Trophoblast cell (in vitro differentiated cells and primary cell): ENCODE measurements at regions not wholly inside any gene's neighbourhood (a gene's known extent, or its start where the extent isn't known, plus 50 kb on each side); places are given as distances from the start of the nearest gene placed in this dataset.

Experiments used
- DNase-seq, 2 donors: peaks; one replicate each; pipeline ENCODE4 v3.0.0-alpha.2; 2016
- H2AFZ ChIP-seq: 2 replicates; pipeline ENCODE4 v1.6.1; 2013; ENCODE audit warnings: low read length, moderate library complexity, mild to moderate bottlenecking; ENCODE audit not compliant: insufficient read depth, poor library complexity
- H2AK5ac ChIP-seq: 2 replicates; pipeline ENCODE4 v1.6.1; 2013; ENCODE audit warnings: mild to moderate bottlenecking, low read length
- H2BK120ac ChIP-seq: 2 replicates; pipeline ENCODE4 v1.6.1; 2013; ENCODE audit warnings: low read length, mild to moderate bottlenecking, moderate library complexity; ENCODE audit not compliant: insufficient read depth, poor library complexity
- H2BK12ac ChIP-seq: 2 replicates; pipeline ENCODE4 v1.6.1; 2013; ENCODE audit warnings: mild to moderate bottlenecking, low read length, moderate library complexity
- H2BK5ac ChIP-seq: 2 replicates; pipeline ENCODE4 v1.6.1; 2013; ENCODE audit warnings: low read length, low read depth, moderate library complexity, mild to moderate bottlenecking; ENCODE audit not compliant: poor library complexity
- H3K14ac ChIP-seq: 2 replicates; pipeline ENCODE4 v1.6.1; 2013; ENCODE audit warnings: mild to moderate bottlenecking, low read length
- H3K18ac ChIP-seq: 2 replicates; pipeline ENCODE4 v1.6.1; 2013; ENCODE audit warnings: mild to moderate bottlenecking, low read length
- H3K23ac ChIP-seq: 2 replicates; pipeline ENCODE4 v1.6.1; 2013; ENCODE audit warnings: low read length
- H3K27ac ChIP-seq: 2 replicates; pipeline ENCODE4 v1.5.1; 2013; ENCODE audit warnings: low read depth, mild to moderate bottlenecking, inconsistent platforms, low read length, moderate library complexity
- H3K27me3 ChIP-seq: 2 replicates; pipeline ENCODE4 v1.6.1; 2013; ENCODE audit warnings: inconsistent platforms, mild to moderate bottlenecking, low read length, moderate library complexity; ENCODE audit not compliant: insufficient read depth
- H3K36me3 ChIP-seq, 2 experiments: 1 replicate in 1 of 2; 2 replicates in 1 of 2; pipeline ENCODE4 v1.6.1; 2013; ENCODE audit warnings: low read length in 2 of 2, mild to moderate bottlenecking in 2 of 2, moderate library complexity in 1 of 2; ENCODE audit not compliant: insufficient read depth in 2 of 2, control insufficient read depth in 1 of 2
- H3K4ac ChIP-seq: 2 replicates; pipeline ENCODE4 v1.6.1; 2013; ENCODE audit warnings: low read depth, mild to moderate bottlenecking, low read length, moderate library complexity
- H3K4me1 ChIP-seq, 2 experiments: 1 replicate in 1 of 2; 2 replicates in 1 of 2; pipeline ENCODE4 v1.6.1; 2013; ENCODE audit warnings: low read length in 2 of 2, mild to moderate bottlenecking in 2 of 2, moderate library complexity in 1 of 2; ENCODE audit not compliant: insufficient read depth in 2 of 2, control insufficient read depth in 1 of 2
- H3K4me2 ChIP-seq: 2 replicates; pipeline ENCODE4 v1.6.1; 2013; ENCODE audit warnings: inconsistent platforms, mild to moderate bottlenecking, low read length, moderate library complexity
- H3K4me3 ChIP-seq: 2 replicates; pipeline ENCODE4 v1.5.1; 2013; ENCODE audit warnings: mild to moderate bottlenecking, low read depth, low read length, inconsistent platforms
- H3K79me1 ChIP-seq: one replicate; pipeline ENCODE4 v1.6.1; 2013; ENCODE audit warnings: low read length
- H3K79me2 ChIP-seq: 2 replicates; pipeline ENCODE4 v1.6.1; 2013; ENCODE audit warnings: low read length, mild to moderate bottlenecking; ENCODE audit not compliant: control insufficient read depth, insufficient read depth, poor library complexity
- H3K9ac ChIP-seq: 2 replicates; pipeline ENCODE4 v1.6.1; 2013; ENCODE audit warnings: mild to moderate bottlenecking, low read length
- H3K9me3 ChIP-seq: 2 replicates; pipeline ENCODE4 v1.6.1; 2013; ENCODE audit warnings: low read depth, mild to moderate bottlenecking, control low read depth, inconsistent platforms, low read length; ENCODE audit not compliant: insufficient read depth
- H4K12ac ChIP-seq: 2 replicates; pipeline ENCODE4 v1.6.1; 2013; ENCODE audit warnings: low read depth, mild to moderate bottlenecking, low read length, moderate library complexity
- H4K8ac ChIP-seq: 2 replicates; pipeline ENCODE4 v1.6.1; 2013; ENCODE audit warnings: low read depth, mild to moderate bottlenecking, low read length, moderate library complexity
- H4K91ac ChIP-seq: one replicate; pipeline ENCODE4 v1.6.1; 2013; ENCODE audit warnings: low read depth, mild to moderate bottlenecking, low read length, moderate library complexity
- WGBS: extraction: QIAGEN DNeasy Blood & Tissue Kit; methylation state at CpG from one replicate; pipeline ENCODE4 v1.1.7; 2013; ENCODE audit warnings: missing lambda C conversion rate; ENCODE audit not compliant: insufficient read length, insufficient coverage; ENCODE audit errors: extremely low coverage; 5-methylcytosine and 5-hydroxymethylcytosine counted together

DNA sequence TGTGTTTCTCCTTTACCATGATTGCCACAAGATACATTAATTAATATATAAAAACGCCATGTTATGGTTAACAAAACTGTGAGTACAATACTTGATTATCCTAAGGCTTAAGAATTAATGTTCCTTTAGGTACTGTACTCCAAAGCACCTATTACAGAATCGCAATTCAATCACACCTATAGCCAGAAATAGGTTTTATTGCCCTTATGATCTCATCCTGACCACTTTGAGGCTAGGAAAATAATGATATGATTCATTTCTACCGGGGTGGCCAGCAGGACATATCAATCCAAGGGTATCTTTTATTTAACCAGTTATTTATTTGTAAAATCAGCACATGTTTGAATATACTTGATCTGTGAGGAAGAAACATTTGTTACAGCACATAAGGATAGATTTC, 396.6 kb upstream of the GJE1 start:
- Histone ChIP-seq H3K36me3 (no peaks in the 10 kb centered on the region), H3K27ac (no peak overlapping the region), H2AFZ (no peak overlapping the region), H3K4me3 (no peak overlapping the region), H3K27me3 (peaks cover 2% of the 10 kb centered on the region), H2BK120ac (no peak overlapping the region), H3K9me3 (no peaks in the 10 kb centered on the region), H2BK5ac (no peak overlapping the region), H3K14ac (no peak overlapping the region), H3K4ac (no peak overlapping the region), H3K18ac (no peak overlapping the region), H4K8ac (no peak overlapping the region), H3K23ac (no peak overlapping the region), H3K79me1 (no peaks in the 10 kb centered on the region), H4K91ac (no peak overlapping the region), H3K79me2 (no peaks in the 10 kb centered on the region), H2BK12ac (no peak overlapping the region), H4K12ac (no peak overlapping the region), H3K4me1 (no peaks in the 10 kb centered on the region), H3K4me2 (no peak overlapping the region), H3K9ac (no peak overlapping the region), H2AK5ac (no peak overlapping the region)
- no peak for DNase-seq
- no CpG with 5 or more reads among the region's 3 CpGs for WGBS

DNA sequence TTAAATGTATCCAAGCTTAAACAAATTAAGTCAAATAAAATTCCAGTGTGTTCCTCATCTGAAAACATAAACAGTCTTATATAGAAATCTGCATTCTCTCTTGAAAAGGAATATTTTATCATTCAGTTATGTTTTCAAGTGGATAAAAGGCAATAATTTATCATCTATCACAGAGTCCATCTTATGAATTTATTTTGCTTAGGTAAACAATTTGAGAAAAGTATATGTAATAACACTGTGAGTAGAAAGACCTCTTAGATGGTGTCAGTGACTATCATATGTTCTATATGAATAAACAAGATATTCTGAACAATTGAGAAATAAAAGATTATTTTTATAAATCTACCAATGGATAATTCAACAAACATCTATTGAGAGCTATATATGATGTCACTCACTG, 397.6 kb upstream of the GJE1 start:
- Histone ChIP-seq H3K23ac (no peak overlapping the region), H3K4me3 (no peak overlapping the region), H3K79me2 (no peaks in the 10 kb centered on the region), H2AK5ac (no peak overlapping the region), H2BK5ac (no peak overlapping the region), H3K27me3 (peaks cover 2% of the 10 kb centered on the region), H3K14ac (no peak overlapping the region), H3K9ac (no peak overlapping the region), H2AFZ (no peak overlapping the region), H3K4me1 (no peaks in the 10 kb centered on the region), H3K9me3 (no peaks in the 10 kb centered on the region), H3K79me1 (no peaks in the 10 kb centered on the region), H3K4me2 (no peak overlapping the region), H2BK120ac (no peak overlapping the region), H4K91ac (no peak overlapping the region), H3K18ac (no peak overlapping the region), H2BK12ac (no peak overlapping the region), H3K36me3 (no peaks in the 10 kb centered on the region), H3K4ac (no peak overlapping the region), H4K8ac (no peak overlapping the region), H3K27ac (no peak overlapping the region), H4K12ac (no peak overlapping the region)
- DNase-seq: no peak

DNA sequence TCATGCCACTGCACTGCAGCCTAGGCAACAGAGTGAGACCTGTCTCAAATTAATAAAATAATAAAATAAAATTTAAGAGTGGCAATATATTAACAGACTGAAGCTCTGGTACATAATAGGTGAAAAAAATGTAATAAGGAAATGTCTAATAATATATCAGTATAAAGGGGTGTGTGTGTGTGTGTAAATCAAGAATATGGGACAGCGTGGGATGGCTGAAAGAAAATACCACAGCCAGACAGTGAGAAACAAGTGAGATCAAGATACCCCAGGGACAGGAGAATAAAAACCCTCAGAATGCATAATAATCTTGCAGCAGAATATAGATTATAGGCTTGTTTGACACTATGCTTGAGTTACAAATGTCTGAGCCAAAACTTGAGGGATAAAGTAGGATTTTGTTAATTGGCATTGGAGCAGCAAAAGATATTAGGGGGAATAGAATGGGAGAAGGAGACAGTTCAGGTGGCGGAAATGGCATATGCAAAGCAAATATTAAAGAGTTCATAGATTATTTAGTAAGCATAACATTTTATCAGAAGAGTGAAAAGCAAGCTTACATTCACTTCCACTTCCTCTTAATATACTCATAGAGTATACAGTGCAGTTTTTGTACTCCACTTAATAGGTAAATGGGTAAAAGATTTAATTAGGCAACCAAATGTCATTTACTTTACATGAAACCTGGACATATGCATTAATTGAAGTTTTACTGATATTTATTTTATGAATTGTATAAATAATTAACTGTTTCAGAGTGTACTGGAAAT, 398.5 kb upstream of the GJE1 start:
- H3K9me3 ChIP-seq: no peaks in the 10 kb centered on the region
- no peaks in the 10 kb centered on the region for H3K79me1 ChIP-seq
- H2BK120ac ChIP-seq: no peak overlapping the region
- DNase-seq: no peak
- no peak overlapping the region for H3K14ac ChIP-seq
- H3K4me3 ChIP-seq: no peak overlapping the region
- no peak overlapping the region for H3K27ac ChIP-seq
- H2BK5ac ChIP-seq: no peak overlapping the region
- H4K8ac ChIP-seq: no peak overlapping the region
- H4K91ac ChIP-seq: no peak overlapping the region
- H3K23ac ChIP-seq: no peak overlapping the region
- no peak overlapping the region for H2AK5ac ChIP-seq
- no peaks in the 10 kb centered on the region for H3K36me3 ChIP-seq
- H3K27me3 ChIP-seq: peaks cover 2% of the 10 kb centered on the region
- H2BK12ac ChIP-seq: no peak overlapping the region
- no peak overlapping the region for H2AFZ ChIP-seq
- H3K9ac ChIP-seq: no peak overlapping the region
- H3K79me2 ChIP-seq: no peaks in the 10 kb centered on the region
- no peak overlapping the region for H3K4me2 ChIP-seq
- H4K12ac ChIP-seq: no peak overlapping the region
- no CpG with 5 or more reads among the region's 2 CpGs for WGBS
- no peaks in the 10 kb centered on the region for H3K4me1 ChIP-seq
- no peak overlapping the region for H3K18ac ChIP-seq
- H3K4ac ChIP-seq: no peak overlapping the region

DNA sequence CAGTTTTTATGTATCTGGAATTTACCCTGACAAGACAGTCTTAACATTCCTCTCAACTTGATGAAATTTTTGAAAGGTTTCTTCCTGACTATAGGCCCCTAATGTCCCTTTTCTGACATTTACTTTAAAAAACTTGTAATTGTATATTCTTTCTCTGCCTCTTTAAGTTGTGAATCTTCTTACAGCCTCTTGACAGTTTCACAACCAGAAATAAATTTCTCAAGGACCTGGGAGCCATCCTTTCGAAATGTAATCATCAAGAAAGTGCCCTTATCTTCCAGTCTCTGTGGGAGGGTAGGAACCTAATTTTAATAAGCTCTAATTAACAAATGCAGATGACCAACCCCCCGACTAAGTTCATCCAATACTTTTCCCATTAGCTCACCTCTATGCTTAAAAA, 403.6 kb upstream of the GJE1 start:
- no peaks in the 10 kb centered on the region for H3K79me2 ChIP-seq
- H2BK120ac ChIP-seq: no peak overlapping the region
- H3K4me3 ChIP-seq: no peak overlapping the region
- H3K27ac ChIP-seq: no peak overlapping the region
- no peaks in the 10 kb centered on the region for H3K36me3 ChIP-seq
- H3K27me3 ChIP-seq: peaks cover 2% of the 10 kb centered on the region
- H3K23ac ChIP-seq: no peak overlapping the region
- WGBS: no CpG with 5 or more reads among the region's 2 CpGs
- DNase-seq: no peak
- no peak overlapping the region for H2BK12ac ChIP-seq
- no peak overlapping the region for H2AK5ac ChIP-seq
- no peak overlapping the region for H4K8ac ChIP-seq
- no peak overlapping the region for H2BK5ac ChIP-seq
- H3K4me1 ChIP-seq: no peaks in the 10 kb centered on the region
- H3K9me3 ChIP-seq: no peaks in the 10 kb centered on the region
- H4K91ac ChIP-seq: no peak overlapping the region
- H3K14ac ChIP-seq: no peak overlapping the region
- H3K4ac ChIP-seq: no peak overlapping the region
- H2AFZ ChIP-seq: no peak overlapping the region
- H4K12ac ChIP-seq: no peak overlapping the region
- H3K18ac ChIP-seq: no peak overlapping the region
- H3K79me1 ChIP-seq: no peaks in the 10 kb centered on the region
- no peak overlapping the region for H3K4me2 ChIP-seq
- H3K9ac ChIP-seq: no peak overlapping the region
